Fibroblast of lung (primary cell): ENCODE measurements at regions not wholly inside any gene's neighbourhood (a gene's known extent, or its start where the extent isn't known, plus 50 kb on each side); places are given as distances from the start of the nearest gene placed in this dataset.

Experiments
- DNase-seq, 2 donors: peaks; one replicate each; pipeline versions ENCODE4 v3.0.0 to v3.0.0-alpha.2; 2010; ENCODE audit warnings: low read depth in 2 of 2
- H2AFZ ChIP-seq: 2 replicates; pipeline ENCODE4 v1.5.1; 2012; ENCODE audit warnings: low read length, control low read depth, inconsistent platforms
- H3K27ac ChIP-seq: 2 replicates; pipeline ENCODE4 v1.5.1; 2011; ENCODE audit warnings: low read length, control low read depth; ENCODE audit not compliant: insufficient read depth
- H3K27me3 ChIP-seq: 2 replicates; pipeline ENCODE4 v1.5.1; 2011; ENCODE audit warnings: mild to moderate bottlenecking, low read length; ENCODE audit not compliant: control insufficient read depth, insufficient read depth
- H3K36me3 ChIP-seq: 2 replicates; pipeline ENCODE4 v1.5.1; 2011; ENCODE audit warnings: low read length; ENCODE audit not compliant: control insufficient read depth, insufficient read depth
- H3K4me1 ChIP-seq: 2 replicates; pipeline ENCODE4 v1.5.1; 2011; ENCODE audit warnings: low read length; ENCODE audit not compliant: control insufficient read depth, insufficient read depth; ENCODE audit errors: extremely low read depth
- H3K4me2 ChIP-seq: 2 replicates; pipeline ENCODE4 v1.5.1; 2011; ENCODE audit warnings: low read length, control low read depth; ENCODE audit not compliant: insufficient read depth; ENCODE audit errors: extremely low read depth
- H3K4me3 ChIP-seq, 4 experiments: fragments of 200-600 bp in 1 of 4; sonication (generic) in 1 of 4; replicated peaks in 1 of 4; 2 replicates each; pipeline ENCODE4 v1.5.1; 2011 to 2016; ENCODE audit warnings: low read length in 4 of 4, low read depth in 3 of 4, mild to moderate bottlenecking in 3 of 4, control low read depth in 2 of 4, inconsistent platforms in 1 of 4, mixed read lengths in 1 of 4; ENCODE audit not compliant: insufficient read depth in 1 of 4; ENCODE audit errors: control extremely low read depth in 1 of 4
- H3K79me2 ChIP-seq: 2 replicates; pipeline ENCODE4 v1.5.1; 2012; ENCODE audit warnings: mild to moderate bottlenecking, low read length, inconsistent platforms; ENCODE audit not compliant: control insufficient read depth, insufficient read depth
- H3K9ac ChIP-seq: 2 replicates; pipeline ENCODE4 v1.5.1; 2011; ENCODE audit warnings: mild to moderate bottlenecking, low read length, control low read depth; ENCODE audit not compliant: insufficient read depth
- H3K9me3 ChIP-seq: 2 replicates; pipeline ENCODE4 v1.5.1; 2012; ENCODE audit warnings: low read depth, low read length; ENCODE audit not compliant: control insufficient read depth, insufficient read depth
- H4K20me1 ChIP-seq: 2 replicates; pipeline ENCODE4 v1.5.1; 2011; ENCODE audit warnings: low read length; ENCODE audit not compliant: control insufficient read depth, insufficient read depth; ENCODE audit errors: extremely low read depth
- CTCF ChIP-seq, 2 donors: IDR thresholded peaks in 1 of 2; conservative IDR thresholded peaks in 1 of 2; 1 replicate in 1 of 2; 2 replicates in 1 of 2; pipeline ENCODE4 v1.5.1; 2011 to 2012; ENCODE audit warnings: low read length in 2 of 2, control low read depth in 1 of 2, inconsistent platforms in 1 of 2, low read depth in 1 of 2, mild to moderate bottlenecking in 1 of 2
- EZH2 ChIP-seq: IDR thresholded peaks from 2 replicates; pipeline ENCODE4 v1.5.1; 2012; ENCODE audit warnings: low read length, control low read depth, mild to moderate bottlenecking; ENCODE audit errors: missing control alignments

- Histone ChIP-seq H3K9me3 (no peaks in the 10 kb centered on the region), H4K20me1 (no peaks in the 10 kb centered on the region), H3K27me3 (no peaks in the 10 kb centered on the region), H3K79me2 (no peaks in the 10 kb centered on the region), H3K4me3 (no peak overlapping the region), H3K27ac (no peak overlapping the region), H3K4me1 (no peaks in the 10 kb centered on the region), H2AFZ (no peak overlapping the region), H3K36me3 (no peaks in the 10 kb centered on the region), H3K4me2 (no peak overlapping the region), H3K9ac (no peak overlapping the region)
- TF ChIP-seq CTCF (conservative IDR thresholded peaks at IDR 0.05 in 1 of 2, IDR thresholded peaks at IDR 0.05 in 1 of 2; ENCODE audit: low read depth in 1 of 2, low read length in 2 of 2) (no peak), EZH2 (no peak)
- peak in 1 of 2 donors; percentile 78 for DNase-seq
These were observed 137.6 kb upstream of the FN1 start for GRCh38 chr2:215573496-215573895.

GRCh38 chr2:215572341-215572848 lies 136.5 kb upstream of the FN1 start:
- no peak for DNase-seq
- Histone ChIP-seq H3K9me3 (no peaks in the 10 kb centered on the region), H3K4me1 (no peaks in the 10 kb centered on the region), H3K27ac (no peak overlapping the region), H3K27me3 (no peaks in the 10 kb centered on the region), H3K79me2 (no peaks in the 10 kb centered on the region), H4K20me1 (no peaks in the 10 kb centered on the region), H3K36me3 (no peaks in the 10 kb centered on the region), H3K4me3 (no peak overlapping the region), H3K4me2 (no peak overlapping the region), H3K9ac (no peak overlapping the region), H2AFZ (no peak overlapping the region)
- TF ChIP-seq EZH2: no peak
- no peak for TF ChIP-seq CTCF (conservative IDR thresholded peaks at IDR 0.05 in 1 of 2, IDR thresholded peaks at IDR 0.05 in 1 of 2; ENCODE audit: low read depth in 1 of 2, low read length in 2 of 2)

- H3K79me2 ChIP-seq: no peaks in the 10 kb centered on the region
- H2AFZ ChIP-seq: no peak overlapping the region
- H3K27ac ChIP-seq: no peak overlapping the region
- no peaks in the 10 kb centered on the region for H4K20me1 ChIP-seq
- no peak for TF ChIP-seq CTCF (conservative IDR thresholded peaks at IDR 0.05 in 1 of 2, IDR thresholded peaks at IDR 0.05 in 1 of 2; ENCODE audit: low read depth in 1 of 2, low read length in 2 of 2)
- no peak for TF ChIP-seq EZH2
- H3K4me2 ChIP-seq: no peak overlapping the region
- no peaks in the 10 kb centered on the region for H3K4me1 ChIP-seq
- no peaks in the 10 kb centered on the region for H3K27me3 ChIP-seq
- H3K9ac ChIP-seq: no peak overlapping the region
- no peak for DNase-seq
- no peaks in the 10 kb centered on the region for H3K9me3 ChIP-seq
- H3K36me3 ChIP-seq: no peaks in the 10 kb centered on the region
- no peak overlapping the region for H3K4me3 ChIP-seq
These were observed 135.8 kb upstream of the FN1 start for GRCh38 chr2:215571689-215572088.
